Hepatic stellate cell (primary cell): ENCODE measurements at regions not wholly inside any gene's neighbourhood (a gene's known extent, or its start where the extent isn't known, plus 50 kb on each side); places are given as distances from the start of the nearest gene placed in this dataset.
"Not testable (repeated sequence)": the region's sequence is repeated elsewhere in the genome, so short reads cannot be mapped to it uniquely, and the experiment has no call there.

Experiments
- DNase-seq: peaks from one replicate; pipeline ENCODE4 v3.0.0; 2011; ENCODE audit warnings: low spot score

DNA sequence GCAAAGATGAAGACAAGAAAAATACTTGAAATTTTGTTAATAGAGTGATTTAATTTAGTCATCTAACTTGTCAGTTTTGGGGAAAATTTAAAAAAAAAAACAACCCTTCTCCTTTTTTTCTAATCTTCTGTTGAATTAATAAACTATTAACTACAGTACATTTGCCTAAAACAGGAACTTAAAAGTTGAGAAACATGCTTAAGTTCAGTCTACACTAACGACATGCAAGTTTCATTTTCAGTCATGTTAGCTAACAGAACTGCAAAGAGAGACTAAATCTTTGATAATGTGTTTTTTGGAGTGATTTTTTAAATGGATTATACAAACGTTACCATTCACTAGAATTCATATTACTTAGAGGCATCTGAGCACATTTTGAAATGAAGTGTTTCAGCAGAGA is 71.9 kb upstream of the MBNL1 start:
- DNase-seq, result no peak

DNA sequence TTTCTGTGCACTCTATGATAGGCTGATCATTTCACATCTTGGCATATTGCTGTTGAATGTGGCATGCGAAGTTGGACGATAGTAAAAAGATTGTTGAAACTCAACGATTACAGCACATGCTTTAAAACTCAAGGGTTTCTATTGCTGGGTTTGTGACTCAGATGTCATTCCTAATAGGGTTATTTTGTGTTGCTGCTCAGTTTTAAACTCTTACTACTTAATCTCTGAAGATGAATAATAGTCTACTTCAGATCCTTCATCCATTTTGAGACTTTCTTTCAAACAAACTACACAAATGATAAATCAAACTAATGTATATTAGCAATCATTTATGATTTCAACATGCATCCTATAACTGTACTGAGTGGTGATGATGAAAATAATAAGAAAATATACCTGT is 71.3 kb upstream of the MBNL1 start:
- DNase-seq, result peak; percentile 17

DNA sequence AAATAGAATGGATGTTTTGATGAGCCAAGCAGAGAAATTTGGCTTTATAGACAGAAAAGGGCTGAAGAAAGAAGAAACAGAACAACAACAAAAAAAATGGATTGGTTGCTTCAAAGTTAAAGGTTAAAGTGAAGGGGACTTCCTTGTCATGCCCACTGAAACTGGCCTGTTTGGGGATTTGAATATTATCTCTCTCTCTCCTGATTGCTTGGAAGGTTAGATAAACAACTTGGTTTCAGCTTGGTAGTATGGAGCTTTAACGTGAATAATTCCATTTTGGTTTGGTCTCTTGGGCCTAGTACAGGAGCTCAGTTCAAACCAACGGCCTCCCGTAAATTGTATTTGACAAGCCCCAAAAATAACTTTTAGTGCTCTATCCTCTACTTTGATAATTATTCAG is 70.8 kb upstream of the MBNL1 start:
- DNase-seq, result no peak

DNA sequence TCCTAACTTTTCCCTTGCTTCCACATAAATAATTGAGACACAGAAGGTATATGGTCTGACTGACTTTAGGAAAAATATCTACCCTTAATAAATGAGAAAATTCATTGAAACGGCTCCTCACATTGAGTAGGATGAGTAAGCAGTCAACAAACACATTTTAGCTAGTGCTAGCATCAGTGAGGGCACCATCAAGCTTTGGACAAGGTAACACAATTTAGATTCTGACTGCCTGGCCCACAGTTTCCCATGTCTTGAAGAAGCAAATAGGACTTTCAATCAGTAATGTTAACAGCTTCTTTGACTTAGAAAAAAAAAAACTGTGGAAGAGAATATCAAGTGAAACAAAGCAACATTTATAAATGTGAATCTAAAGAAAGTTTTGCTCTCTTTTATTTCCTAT is 70.1 kb upstream of the MBNL1 start:
- DNase-seq, result no peak

DNA sequence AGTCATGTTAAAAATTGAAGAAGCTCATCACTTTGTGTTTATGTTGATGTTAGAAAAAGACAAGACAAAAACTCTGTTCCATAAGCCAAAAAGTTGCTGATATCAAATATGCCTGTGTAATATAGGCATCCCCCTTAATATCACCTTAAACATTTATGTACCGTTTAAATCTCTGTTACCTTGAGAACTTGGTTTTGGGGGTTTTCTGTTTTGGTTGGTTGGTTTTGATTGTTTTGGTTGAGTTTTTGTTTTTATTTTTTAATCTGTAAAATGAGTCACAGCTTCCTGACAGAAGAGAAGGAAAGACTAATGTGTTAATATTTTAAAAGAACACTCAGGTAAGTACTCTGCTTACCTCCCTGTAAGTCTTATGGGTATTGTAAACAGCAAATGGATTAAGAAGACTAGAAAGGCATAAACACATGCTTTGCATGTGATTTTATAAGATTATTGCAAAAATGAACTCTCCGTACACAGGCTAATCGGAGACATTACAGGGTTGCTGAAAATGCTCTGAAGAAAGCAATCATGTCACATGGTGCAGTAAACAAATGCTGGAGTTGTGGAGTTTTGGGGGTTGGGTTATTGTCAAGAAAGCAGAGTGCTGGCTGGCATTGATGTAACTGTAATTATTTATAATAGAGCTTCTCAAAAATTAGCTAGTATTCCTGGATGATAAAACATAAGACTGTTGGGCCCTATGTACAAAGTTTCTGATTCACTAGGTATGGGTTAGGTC is 69.5 kb upstream of the MBNL1 start:
- DNase-seq, result no peak

DNA sequence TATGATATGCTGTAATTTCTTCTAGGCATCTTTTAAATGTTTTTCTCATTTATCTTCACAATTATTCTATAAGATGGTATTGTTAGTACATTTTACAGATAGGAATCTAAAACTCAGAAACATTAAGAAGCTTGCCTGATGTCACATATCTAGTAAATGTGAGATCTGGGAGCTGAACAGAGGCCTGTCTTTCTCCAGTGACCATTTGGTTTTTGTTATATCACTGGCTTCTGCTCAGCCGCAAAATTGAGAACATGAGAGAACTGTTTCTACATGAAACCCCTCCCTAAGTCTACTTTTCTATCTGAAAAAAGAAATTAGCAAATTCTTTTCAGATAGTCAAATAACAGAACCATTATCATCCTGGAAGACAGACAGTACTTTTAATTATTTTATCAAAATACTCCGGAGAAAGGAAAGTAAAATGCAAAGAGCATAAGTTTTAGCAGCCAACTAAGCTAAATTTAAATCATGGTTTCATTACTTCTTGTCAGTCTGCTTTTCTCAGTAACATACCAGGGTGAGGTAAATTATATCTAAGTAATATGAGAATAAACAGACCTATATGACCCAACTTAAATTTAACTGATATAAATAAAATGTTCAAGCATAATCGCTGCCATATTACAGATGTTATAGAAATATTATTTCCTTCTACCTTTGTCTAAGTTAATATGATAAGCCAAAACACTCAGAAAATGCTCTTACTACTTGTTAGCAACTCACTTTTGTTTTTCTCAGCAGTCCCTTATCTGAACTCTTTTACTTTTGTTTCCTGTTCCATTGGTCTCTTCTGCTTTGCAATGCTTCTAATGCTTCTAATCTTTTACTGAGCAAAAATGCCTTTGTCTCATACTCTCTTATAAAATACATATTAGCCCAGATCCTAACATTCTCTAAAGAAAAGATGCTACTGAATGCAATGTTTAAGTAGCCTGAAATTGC is 68.0 kb upstream of the MBNL1 start:
- DNase-seq, result no peak

DNA sequence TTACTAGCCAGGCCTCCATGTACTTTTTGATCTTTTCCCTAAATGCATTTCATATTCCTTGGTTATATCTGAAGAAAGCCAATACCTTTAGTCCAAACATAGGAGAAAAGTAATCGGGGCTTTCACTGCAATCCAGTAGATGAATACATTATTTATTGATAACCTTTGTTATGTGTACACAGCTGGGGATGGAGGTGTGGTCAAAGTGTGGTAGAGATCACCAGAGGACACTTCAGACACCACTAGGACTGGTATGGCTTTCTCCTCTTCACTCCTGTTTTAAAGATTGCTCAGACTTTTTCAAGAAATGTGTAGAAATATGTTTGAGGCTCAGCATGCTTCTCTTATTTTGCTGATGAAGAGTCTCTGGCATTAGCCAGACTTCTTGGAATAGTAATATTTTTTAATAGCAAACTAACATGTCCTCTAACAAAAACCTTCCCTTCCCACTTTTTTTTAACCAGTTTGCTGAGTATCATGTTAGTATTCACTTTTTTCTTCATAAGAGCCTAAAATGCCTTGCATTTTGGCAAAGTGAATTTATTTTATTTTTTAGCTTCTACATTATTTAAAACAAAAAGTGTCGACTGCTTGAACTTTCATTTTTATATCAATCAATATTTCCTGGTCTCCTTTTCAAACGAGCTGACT is 65.6 kb upstream of the MBNL1 start:
- DNase-seq, result no peak

DNA sequence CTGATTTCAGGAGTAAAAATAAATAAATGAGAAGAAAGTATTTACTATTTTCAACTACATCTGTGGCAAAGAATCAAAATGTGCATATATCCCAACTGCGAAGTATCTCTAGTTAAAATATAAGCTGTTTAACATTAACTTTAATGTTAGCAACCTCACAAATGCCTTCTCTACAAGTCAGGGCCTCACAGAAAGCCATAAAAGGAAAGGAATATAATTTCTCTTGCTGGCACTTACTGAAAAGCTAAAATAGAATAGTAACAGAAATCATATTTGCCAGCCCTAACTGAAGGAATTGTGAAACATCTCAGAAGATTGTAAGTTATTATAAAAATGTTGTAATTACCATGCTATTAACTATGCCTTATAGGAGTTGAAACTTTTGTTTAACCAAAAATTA is 65.1 kb upstream of the MBNL1 start:
- DNase-seq, result no peak

DNA sequence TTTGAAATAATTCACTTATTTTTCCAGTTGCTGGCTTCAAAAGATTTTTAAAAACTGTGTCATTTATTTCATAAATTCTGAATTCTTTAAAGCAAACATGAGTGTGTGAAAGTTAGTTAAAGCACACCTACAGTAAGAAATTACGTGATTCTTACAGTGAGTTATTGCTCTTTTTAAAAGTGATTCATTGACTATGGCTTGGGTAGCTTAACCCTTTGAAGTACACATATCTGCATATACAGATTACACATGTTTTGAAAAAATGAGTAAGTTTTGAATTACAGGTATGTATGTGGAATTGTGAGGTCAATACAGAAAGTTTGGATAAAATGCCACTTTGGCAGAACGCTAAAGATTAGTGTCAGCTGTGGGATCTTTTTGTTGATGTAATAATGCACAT is 64.5 kb upstream of the MBNL1 start:
- DNase-seq, result no peak

DNA sequence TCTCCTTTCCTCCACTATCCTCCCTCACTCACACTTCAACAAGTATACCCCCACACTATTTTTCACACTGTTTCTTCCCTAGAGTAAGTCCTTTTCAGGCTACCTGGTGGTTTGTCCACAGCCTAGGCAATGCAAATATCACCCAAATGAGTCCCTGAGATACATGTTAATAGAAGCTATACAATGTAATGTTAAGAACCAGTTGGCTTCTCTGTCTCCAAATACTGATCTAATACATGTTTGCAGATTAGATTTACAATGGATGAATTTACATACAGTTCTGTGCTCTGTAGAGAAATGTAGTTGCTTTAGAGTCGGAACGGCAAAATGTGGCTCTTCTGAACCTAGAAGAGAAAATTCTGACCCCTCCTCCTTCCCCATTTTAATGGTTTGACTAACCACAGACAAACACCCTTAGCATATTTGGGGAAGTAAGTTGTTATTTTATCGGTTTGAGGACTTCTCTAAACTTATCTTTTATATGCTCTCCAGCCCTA is 63.6 kb upstream of the MBNL1 start:
- no peak for DNase-seq

DNA sequence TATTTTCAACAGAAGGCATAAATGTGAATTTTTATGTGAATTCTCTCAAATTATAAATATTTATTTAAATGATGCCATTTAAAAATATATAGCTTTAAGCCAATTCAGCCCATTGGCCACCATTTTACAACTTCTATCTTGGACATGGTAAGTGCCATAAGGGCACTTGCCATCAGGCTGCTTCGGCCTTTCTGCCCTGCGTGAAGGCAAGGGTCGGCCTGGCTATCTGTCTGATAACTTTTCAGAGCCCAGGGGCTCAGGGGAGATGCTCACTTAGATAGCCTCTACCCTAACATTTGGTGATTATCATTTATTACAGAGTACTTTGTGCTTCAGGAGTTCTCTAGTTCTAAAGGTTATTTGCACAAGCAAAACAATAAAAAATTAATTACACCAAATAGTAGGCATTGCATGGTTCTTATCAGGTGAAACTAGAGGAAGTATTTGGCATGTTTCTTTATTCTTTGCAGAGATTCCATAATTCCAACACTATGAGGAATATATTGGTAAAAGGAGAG is 62.4 kb upstream of the MBNL1 start:
- DNase-seq, result no peak

DNA sequence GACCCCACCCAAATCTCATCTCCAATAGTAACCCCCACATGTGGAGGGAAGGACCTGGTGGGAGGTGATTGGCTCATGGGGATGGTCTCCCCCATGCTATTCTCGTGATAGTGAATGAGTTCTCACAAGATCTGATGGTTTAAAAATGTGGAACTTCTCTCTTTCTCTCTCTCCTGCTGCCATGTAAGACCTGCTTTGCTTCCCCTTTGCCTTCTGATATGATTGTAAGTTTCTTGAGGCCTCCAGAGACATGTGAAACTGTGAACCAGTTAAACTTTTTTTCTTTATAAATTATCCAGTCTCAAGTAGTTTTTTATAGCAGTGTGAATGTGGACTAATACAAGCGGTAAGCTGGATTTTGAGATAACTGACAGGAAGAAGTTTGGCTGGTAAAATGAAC is 60.3 kb upstream of the MBNL1 start:
- no peak for DNase-seq

DNA sequence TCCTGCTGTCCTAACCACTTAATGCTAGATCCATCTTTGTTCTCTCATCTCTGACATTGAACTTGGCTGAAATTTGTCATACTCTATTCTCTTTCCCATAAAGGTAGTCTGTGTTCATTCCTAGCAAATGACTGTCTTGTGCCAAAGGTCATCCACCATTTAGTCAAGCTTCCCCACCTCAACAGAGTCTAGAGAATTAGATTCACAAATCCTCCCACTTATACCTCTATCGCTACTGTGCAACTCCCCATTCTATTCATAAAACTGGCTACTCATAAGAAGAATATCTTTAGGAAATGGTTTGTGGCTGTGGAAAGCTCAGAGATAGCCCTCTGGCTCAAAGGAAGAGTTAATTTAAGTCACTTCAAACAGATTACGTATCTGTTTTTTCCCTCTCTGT is 59.7 kb upstream of the MBNL1 start:
- no peak for DNase-seq

DNA sequence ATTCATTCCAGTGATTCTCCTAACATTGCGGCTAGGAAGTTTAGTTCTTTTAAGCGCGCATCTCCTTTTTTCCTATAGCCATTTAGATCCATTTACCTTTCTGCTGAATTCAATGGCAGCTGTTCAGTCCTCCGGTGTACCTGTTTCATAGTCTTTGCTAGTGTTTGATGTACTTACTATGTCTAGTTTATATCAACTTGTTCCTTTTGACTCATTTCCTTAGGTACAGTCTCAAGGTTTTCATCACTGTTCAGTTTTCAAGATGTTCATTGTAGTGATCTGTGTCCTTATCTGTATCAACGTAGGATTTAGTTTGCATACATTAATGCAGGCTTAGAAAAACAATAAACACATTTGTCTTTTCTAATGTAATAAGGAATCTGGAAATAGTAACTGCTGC is 59.0 kb upstream of the MBNL1 start:
- DNase-seq, result no peak

DNA sequence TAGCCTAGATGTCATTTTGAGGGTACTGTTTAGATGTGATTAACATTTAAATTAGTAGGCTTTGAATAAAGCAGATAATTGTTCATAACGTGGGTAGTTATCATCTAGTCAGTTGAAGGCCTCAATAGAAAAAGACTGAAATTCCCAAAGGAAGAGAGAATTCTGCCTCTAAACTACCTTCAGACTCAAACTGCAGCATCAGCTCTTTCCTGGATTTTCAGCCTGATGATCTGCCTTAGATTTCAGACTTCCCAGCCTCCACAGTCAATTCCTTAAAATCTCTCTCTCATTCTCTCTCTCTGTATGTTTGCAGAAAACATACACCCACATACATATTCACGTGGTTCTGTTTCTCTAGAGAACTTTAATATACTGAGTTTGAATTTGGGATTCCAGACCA is 58.0 kb upstream of the MBNL1 start:
- DNase-seq, result no peak

DNA sequence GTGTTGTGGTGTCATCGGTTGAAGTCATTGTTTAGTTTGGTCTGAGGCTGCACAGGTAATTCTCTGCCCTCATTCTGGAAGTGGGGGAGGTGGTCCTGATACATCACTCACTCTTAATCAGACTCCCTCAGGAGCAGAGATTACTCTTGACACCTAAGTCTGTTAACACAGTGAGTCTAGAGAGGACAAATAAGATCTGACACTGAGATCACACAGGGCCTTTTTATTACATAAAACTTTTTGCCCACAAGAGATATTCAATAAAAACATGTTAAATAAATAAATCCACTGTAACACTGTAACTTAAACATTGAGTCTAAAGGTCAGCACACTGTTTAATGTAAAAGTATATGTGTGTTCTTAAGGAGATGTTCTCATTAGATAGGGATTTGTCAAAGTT is 57.1 kb upstream of the MBNL1 start:
- DNase-seq, result no peak

DNA sequence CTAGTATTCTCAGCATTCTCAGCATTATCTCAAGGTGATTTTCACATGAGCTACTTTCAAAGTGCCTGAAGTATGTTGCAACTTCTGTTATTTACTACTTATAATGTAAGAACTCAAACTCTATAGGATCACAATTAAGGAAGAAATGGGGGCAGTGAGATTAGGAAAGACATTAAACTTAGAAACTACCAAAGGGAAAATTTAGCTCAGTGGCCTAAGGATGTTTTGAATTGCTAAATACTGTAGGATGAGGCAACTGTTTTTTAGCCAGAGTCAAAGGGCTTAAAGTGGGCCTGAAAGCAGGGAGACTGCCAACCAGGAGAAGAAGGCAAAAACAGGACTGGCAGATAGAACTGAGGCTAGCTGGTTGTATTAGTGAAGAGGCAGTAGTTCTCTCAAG is 55.5 kb upstream of the MBNL1 start:
- no peak for DNase-seq

DNA sequence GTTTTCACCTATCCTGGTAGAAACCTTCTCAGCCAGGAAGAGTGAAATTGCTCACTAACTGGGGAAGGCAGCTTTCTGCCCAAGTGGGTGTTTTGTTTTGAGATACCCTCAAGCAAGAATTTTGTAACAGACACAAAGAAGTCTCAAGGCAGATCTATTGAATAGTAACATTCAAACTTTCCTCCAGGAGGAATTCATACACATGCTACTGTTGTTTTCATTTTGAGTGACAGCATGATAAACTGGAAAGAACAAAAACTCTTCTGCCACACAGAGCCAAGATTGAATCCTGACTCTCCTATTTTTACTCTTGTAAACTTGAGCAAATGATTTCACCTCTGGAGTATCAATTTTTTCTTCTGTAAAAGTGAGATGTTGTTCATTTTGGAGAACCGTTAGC is 54.8 kb upstream of the MBNL1 start:
- DNase-seq, result no peak

DNA sequence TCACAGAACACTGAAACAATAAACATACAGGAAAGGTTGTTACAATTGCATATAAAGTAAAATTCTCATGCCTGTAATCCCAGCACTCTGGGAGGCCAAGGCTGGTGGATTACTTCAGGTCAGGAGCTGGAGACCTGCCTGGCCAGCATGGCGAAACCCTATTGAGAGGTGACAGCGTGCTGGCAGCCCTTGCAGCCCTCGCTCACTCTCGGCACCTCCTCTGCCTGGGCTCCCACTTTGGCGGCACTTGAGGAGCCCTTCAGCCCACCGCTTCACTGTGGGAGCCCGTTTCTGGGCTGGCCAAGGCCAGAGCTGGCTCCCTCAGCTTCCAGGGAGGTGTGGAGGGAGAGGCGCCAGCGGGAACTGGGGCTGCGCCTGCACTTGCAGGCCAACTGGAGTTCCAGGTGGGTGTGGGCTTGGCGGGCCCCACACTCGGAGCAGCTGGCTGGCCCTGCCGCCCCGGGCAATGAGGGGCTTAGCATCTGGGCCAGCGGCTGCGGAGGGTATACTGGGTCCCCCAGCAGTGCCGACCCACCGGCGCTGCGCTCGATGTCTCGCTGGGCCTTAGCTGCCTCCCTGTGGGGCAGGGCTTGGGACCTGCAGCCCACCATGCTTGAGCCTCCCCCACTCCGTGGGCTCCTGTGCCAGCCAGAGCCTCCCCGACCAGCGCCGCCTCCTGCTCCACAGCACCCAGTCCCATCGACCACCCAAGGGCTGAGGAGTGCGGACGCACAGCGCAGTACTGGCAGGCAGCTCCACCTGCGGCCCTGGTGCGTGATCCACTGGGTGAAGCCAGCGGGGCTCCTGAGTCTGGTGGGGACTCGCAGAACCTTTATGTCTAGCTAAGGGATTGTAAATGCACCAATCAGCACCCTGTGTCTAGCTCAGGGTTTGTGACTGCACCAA is 51.5 kb upstream of the MBNL1 start:
- not testable (repeated sequence) for DNase-seq

DNA sequence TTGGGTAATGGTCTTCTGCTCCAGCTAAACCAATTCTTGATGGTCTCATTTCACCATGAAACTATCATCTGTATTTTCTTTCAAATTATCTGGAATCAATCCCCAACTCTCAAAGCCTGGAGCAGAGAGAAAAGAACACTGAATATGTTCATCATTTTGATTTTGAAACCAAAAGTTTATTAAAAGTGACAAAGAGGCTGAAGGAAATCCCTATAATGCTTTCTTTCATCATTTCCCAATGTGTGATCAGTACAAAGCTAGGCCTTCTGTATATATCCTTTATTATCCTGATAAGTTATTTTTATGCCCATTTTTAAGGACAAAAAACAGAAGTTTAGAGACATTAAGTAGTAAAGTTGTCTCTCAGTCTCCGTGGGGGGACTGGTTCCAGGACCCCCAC is 50.1 kb upstream of the MBNL1 start:
- no peak for DNase-seq
